Cardiac septum (tissue), 1 donor: ENCODE measurements at regions not wholly inside any gene's neighbourhood (a gene's known extent, or its start where the extent isn't known, plus 50 kb on each side); places are given as distances from the start of the nearest gene placed in this dataset.

ENCODE experiments used
- DNase-seq: peaks from one replicate; pipeline ENCODE4 v3.0.0-alpha.2; 2020; ENCODE audit warnings: low spot score
- intact Hi-C: fragments of 100-400 bp; cut with DNase I; formaldehyde crosslinking; loops from one replicate; pipeline ENCODE4 v1.14.0; 2022
- donor health status: DM: no; HTN: no; CAD: no.

DNA sequence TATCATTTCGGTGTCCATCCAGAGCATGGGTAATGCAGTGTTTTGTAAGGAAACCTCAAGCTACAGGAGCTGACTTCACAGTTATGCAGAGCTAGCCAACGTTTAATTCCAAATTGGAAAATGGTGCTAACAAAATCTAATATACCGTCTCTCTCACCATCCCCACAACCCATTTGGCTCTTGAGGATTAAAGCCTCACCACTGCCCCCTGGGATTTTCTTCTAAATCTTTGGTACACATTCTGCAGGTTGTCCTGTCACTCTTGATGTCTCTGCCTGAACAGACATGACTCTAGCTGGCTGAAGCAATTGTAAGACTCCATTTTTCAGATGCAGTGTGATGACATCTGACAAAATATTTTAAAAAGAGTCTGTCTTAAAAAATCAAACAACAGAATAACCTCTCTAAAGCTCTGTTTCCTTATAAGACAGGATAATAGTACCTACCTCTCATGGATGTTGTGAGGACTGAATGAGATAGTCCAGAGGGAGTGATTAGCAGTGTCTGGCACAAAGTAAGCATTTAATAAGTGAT lies 451.8 kb downstream of the SUCLA2 start:
- no peak for DNase-seq
- intact Hi-C loops = no loop called here

DNA sequence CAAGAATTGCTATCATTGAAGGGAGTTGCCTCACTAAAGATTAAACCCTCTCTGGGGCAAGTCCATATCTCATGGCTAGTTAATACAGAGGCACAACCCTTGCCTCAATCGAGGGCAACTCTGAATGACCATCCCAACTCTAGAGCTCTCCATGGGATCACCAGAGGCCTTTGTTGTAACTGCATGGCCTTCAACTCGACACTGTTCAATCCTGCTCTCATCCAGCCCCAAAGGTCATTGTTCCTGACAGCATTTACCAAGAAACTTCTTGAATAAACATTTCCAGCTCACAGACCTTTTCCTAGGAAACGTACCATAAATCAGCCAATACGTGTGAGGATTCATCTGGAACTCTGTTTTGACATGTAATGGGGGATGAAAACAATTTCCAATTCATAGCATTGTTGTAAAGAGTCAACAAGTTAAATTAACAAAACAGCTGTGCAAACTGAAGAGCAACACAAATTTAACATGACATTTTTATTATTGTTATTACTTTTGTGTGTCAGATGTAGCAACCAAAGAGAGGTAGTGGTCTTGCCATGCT lies 452.7 kb downstream of the SUCLA2 start:
- intact Hi-C loops = no loop called here
- no peak for DNase-seq

- intact Hi-C loops = no loop called here
- no peak for DNase-seq
Observed at GRCh38 chr13:47546391-47547225, 454.5 kb downstream of the SUCLA2 start.

GRCh38 chr13:47545201-47546024 lies 455.7 kb downstream of the SUCLA2 start:
- no peak for DNase-seq
- intact Hi-C loops = no loop called here

DNA sequence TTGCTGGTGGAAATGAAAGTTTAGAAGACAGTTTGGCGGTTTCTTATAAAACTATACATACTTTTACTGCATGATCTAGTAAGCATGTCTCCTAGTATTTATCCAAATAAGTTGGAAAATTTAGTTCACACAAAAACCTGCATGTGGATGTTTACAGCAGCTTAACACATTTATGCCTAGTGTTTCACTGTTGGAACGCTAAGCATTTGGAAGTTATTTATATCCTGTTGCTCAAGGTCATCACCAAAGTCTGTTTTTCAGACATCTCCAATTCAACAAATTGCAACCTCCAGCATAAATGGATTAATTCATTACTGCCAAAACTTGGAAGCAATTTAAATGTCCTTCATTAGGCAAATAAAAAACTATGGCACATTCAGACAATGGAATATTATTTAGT lies 461.8 kb downstream of the SUCLA2 start:
- intact Hi-C loops = no loop called here
- DNase-seq = no peak

- no peak for DNase-seq
- intact Hi-C loops = loop anchor here (10.0 kb wide), 1 partner anchor 99 kb away; no protein-coding TSS in a partner anchor
Observed at GRCh38 chr13:47523771-47524170, 477.3 kb downstream of the SUCLA2 start.

DNA sequence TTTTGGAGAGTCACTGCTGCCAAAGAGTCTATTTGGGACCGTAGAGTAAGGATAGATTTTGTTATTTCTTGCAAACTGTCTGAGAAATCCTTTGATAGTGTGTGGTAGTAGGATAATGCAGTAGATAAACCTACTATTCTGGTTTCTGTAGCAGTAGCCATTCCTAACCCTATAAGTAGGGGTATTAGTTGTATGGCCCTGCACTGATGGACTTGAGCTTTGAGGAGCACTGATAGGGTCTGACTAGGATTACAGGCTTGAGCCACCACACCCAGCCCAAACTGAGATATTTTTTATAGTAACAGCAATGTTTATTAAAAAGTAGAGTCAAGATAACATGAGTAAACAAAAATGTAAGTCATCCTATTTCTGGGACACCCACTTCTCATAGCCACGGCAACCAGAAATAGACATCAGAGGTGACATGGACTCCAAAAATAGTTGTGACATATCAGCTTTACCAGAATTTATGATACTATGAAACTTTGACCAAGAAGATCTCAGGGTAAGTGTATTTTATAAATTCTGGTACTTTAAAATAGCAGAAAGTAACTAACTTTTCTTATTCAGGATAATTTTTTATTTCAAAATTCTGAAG lies 479.1 kb downstream of the SUCLA2 start:
- DNase-seq = no peak
- intact Hi-C loops = loop anchor here (10.0 kb wide), 1 partner anchor 97 kb away; no protein-coding TSS in a partner anchor

DNA sequence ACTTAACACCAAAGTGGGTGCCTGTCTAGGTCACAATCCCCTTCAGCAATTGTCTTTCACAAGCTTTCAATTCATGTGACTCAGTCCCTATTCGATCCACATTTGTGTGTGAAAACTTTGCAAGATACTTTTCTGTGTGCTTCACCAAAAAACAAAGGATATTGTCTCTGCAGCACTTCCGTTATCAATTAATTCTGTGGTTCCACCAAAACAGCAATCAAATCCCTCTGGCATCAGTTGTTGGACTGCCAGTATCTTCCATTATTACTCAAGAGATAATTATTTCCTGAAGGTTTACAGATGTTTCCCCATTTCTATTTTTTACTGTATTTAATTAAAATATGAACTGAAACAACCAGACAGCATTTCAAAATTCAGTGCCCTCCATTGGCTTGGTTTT lies 481.4 kb downstream of the SUCLA2 start:
- no peak for DNase-seq
- intact Hi-C loops = loop anchor here (10.0 kb wide), 1 partner anchor 95 kb away; no protein-coding TSS in a partner anchor

- intact Hi-C loops = no loop called here
- no peak for DNase-seq
Observed at GRCh38 chr13:47518530-47518929, 482.5 kb downstream of the SUCLA2 start.

DNA sequence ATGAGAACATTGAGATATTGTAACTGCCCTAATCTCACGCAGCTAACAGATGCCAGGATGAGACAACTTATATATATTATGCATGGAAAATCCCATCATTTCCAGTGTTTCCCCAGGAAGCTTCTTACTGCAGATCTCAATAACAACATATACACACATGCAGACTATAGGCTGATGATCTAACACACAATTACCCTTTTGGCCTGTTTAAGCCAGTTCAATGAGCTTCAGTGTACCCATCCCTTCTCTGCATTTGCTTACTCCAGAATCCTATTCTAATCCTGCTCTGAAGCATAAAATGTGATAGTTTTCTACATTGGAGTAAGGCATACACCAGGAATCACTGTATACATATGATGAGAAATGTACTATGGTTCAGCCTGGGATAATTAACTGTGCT lies 489.4 kb downstream of the SUCLA2 start:
- DNase-seq = no peak

DNA sequence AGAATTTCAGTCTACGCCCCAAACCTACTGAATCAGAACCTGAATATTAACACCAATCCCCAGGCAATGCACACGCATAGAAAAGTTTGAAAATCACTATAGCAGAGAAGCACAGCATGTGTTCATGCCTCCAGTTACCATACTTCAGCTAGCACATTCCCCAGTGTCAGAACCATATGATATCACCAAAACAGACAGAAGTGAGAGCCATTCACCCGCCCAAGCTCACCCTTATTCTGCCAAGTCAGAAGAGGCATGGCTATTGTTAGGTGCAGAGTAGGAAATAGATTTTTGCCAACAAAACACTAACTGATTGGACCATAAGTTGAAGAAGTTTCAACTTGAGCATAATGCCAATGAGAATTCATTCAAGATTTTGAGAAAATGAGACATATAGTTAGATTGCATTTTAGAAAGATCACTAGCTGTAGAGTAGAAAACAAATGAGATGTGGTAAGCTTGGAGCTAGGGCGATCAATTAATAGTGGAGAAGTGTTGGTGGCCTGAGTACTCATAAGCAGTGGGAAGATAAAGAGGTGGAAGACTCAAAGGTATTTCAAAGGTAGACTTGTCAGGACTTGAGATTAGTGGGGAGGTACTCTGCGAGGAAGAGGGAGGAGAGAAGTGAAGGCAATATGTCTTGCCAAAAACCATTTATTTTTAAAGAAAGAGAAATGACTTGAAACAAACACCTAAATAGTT lies 492.4 kb downstream of the SUCLA2 start:
- no peak for DNase-seq
- intact Hi-C loops = no loop called here

More for the DNA sequence above, 489.4 kb downstream of the SUCLA2 start:
- intact Hi-C loops = no loop called here

- DNase-seq = no peak
- intact Hi-C loops = no loop called here
Observed at GRCh38 chr13:47503475-47503874, 497.6 kb downstream of the SUCLA2 start.

- intact Hi-C loops = no loop called here
- DNase-seq = no peak
Observed at GRCh38 chr13:47502166-47502565, 498.9 kb downstream of the SUCLA2 start.

- intact Hi-C loops = no loop called here
- no peak for DNase-seq
Observed at GRCh38 chr13:47499358-47500150, 501.5 kb downstream of the SUCLA2 start.

GRCh38 chr13:47484548-47484947 lies 516.5 kb downstream of the SUCLA2 start:
- intact Hi-C loops = no loop called here

GRCh38 chr13:47481536-47481935 lies 519.5 kb downstream of the SUCLA2 start:
- intact Hi-C loops = no loop called here
- no peak for DNase-seq

More at GRCh38 chr13:47484548-47484947, 516.5 kb downstream of the SUCLA2 start:
- DNase-seq = no peak

GRCh38 chr13:47480951-47481350 lies 520.1 kb downstream of the SUCLA2 start:
- DNase-seq = no peak
- intact Hi-C loops = no loop called here

DNA sequence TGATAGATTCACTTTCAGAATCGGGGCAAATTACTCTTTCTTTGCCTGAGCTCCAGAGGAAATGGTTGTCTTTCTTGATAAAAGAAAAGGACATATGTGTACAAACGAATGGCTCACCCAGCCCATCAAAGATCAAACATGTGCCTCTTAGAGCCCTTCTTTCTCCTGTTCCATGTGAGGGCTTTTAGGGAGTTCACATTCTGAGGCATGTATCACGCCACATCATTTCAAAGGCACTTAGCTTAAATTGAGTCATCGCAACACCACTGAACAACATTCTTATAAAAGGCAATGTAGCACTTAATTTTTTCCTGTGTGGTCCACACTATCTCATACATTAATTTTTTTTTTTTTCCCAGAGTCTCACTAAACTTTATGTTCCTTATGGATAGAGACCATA lies 521.0 kb downstream of the SUCLA2 start:
- DNase-seq = no peak
- intact Hi-C loops = no loop called here
